OCI-LY3 (cell line): ENCODE measurements at regions not wholly inside any gene's neighbourhood (a gene's known extent, or its start where the extent isn't known, plus 50 kb on each side); places are given as distances from the start of the nearest gene placed in this dataset.
A peak's percentile ranks its signal among the peaks of the same experiment; 100 is the strongest.

Experiments used
- H2AFZ ChIP-seq: fragments of 200-600, 300-600 bp; shearing (Covaris generic); 2 replicates; pipeline ENCODE4 v1.6.0; 2014; ENCODE audit warnings: antibody characterized with exemption, low read depth, low read length
- H3K27ac ChIP-seq: fragments of 200-600, 300-600 bp; sonication (generic); 2 replicates; pipeline ENCODE4 v1.5.1; 2014; ENCODE audit warnings: mild to moderate bottlenecking, low read length, moderate library complexity, mixed read lengths
- H3K27me3 ChIP-seq: fragments of 200-600, 300-600 bp; sonication (generic); 2 replicates; pipeline ENCODE4 v1.6.1; 2014; ENCODE audit warnings: low read depth, low read length, mixed read lengths
- H3K36me3 ChIP-seq: fragments of 200-600, 300-600 bp; sonication (generic); replicated peaks from 2 replicates; pipeline ENCODE3; 2014; ENCODE audit warnings: low read depth, low read length, mixed read lengths
- H3K4me1 ChIP-seq: fragments of 300-600, 200-600 bp; sonication (generic); 2 replicates; pipeline ENCODE4 v1.6.1; 2014; ENCODE audit warnings: low read length, mixed read lengths
- H3K4me2 ChIP-seq: fragments of 200-600, 300-600 bp; sonication (generic); 2 replicates; pipeline ENCODE4 v1.6.1; 2014; ENCODE audit warnings: low read length, mixed read lengths
- H3K4me3 ChIP-seq: fragments of 300-600, 200-600 bp; sonication (generic); 2 replicates; pipeline ENCODE4 v1.5.1; 2014; ENCODE audit warnings: antibody characterized with exemption, mild to moderate bottlenecking, low read length, moderate library complexity
- H3K79me2 ChIP-seq: fragments of 300-600, 200-600 bp; shearing (Covaris generic); 2 replicates; pipeline ENCODE4 v1.6.1; 2014; ENCODE audit warnings: mild to moderate bottlenecking, low read length, mixed read lengths
- H3K9ac ChIP-seq: fragments of 300-600, 200-600 bp; shearing (Covaris generic); 2 replicates; pipeline ENCODE4 v1.6.0; 2014; ENCODE audit warnings: mild to moderate bottlenecking, low read length, moderate library complexity
- H3K9me3 ChIP-seq: fragments of 200-600, 300-600 bp; shearing (Covaris generic); 2 replicates; pipeline ENCODE4 v1.6.1; 2014; ENCODE audit warnings: low read length, mixed read lengths; ENCODE audit not compliant: insufficient read depth
- H4K20me1 ChIP-seq: fragments of 200-600, 300-600 bp; sonication (generic); 2 replicates; pipeline ENCODE4 v1.6.1; 2016; ENCODE audit warnings: low read length, mixed read lengths; ENCODE audit not compliant: insufficient read depth
- EZH2phosphoT487 ChIP-seq: fragments of 200-600 bp; shearing (Covaris generic); IDR thresholded peaks from 2 replicates; pipeline ENCODE4 v1.6.1; 2018; ENCODE audit warnings: antibody characterized with exemption, mixed run types, low read depth
- TF ChIP-seq, protein P1 (sequence below): fragments of 200-600, 300-600 bp; sonication (generic); IDR thresholded peaks from 2 replicates; pipeline ENCODE4 v1.5.1; 2014; ENCODE audit warnings: antibody characterized with exemption, low read length, low read depth

- TF ChIP-seq EZH2phosphoT487: no peak
- TF ChIP-seq, protein P1, sequence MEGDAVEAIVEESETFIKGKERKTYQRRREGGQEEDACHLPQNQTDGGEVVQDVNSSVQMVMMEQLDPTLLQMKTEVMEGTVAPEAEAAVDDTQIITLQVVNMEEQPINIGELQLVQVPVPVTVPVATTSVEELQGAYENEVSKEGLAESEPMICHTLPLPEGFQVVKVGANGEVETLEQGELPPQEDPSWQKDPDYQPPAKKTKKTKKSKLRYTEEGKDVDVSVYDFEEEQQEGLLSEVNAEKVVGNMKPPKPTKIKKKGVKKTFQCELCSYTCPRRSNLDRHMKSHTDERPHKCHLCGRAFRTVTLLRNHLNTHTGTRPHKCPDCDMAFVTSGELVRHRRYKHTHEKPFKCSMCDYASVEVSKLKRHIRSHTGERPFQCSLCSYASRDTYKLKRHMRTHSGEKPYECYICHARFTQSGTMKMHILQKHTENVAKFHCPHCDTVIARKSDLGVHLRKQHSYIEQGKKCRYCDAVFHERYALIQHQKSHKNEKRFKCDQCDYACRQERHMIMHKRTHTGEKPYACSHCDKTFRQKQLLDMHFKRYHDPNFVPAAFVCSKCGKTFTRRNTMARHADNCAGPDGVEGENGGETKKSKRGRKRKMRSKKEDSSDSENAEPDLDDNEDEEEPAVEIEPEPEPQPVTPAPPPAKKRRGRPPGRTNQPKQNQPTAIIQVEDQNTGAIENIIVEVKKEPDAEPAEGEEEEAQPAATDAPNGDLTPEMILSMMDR: no peak
- Histone ChIP-seq H3K36me3 (no peaks in the 10 kb centered on the region), H3K9me3 (0 out of 2 replicates have a peak, but pooled peaks cover 3% of the 10 kb centered on the region), H4K20me1 (no peaks in the 10 kb centered on the region), H3K27me3 (no peaks in the 10 kb centered on the region), H3K79me2 (no peaks in the 10 kb centered on the region), H3K4me2 (peak overlapping the region; percentile 40), H3K4me3 (no peak overlapping the region), H3K9ac (no peak overlapping the region), H3K27ac (peak overlapping the region; percentile 31), H3K4me1 (peaks cover 33% of the 10 kb centered on the region), H2AFZ (no peak overlapping the region)
These were observed 223.5 kb downstream of the ABHD5 start for GRCh38 chr3:43914269-43914668.

- Histone ChIP-seq H4K20me1 (no peaks in the 10 kb centered on the region), H3K9me3 (0 out of 2 replicates have a peak, but pooled peaks cover 3% of the 10 kb centered on the region), H2AFZ (no peak overlapping the region), H3K9ac (no peak overlapping the region), H3K27me3 (0 out of 2 replicates have a peak, but pooled peaks cover 2% of the 10 kb centered on the region), H3K4me2 (no peak overlapping the region), H3K36me3 (no peaks in the 10 kb centered on the region), H3K4me3 (no peak overlapping the region), H3K79me2 (no peaks in the 10 kb centered on the region), H3K4me1 (peaks cover 34% of the 10 kb centered on the region), H3K27ac (no peak overlapping the region)
- no peak for TF ChIP-seq EZH2phosphoT487
- TF ChIP-seq, protein P1: no peak
These were observed 224.8 kb downstream of the ABHD5 start for GRCh38 chr3:43915546-43915945.

- no peak overlapping the region for H3K27ac ChIP-seq
- H3K4me1 ChIP-seq: peaks cover 28% of the 10 kb centered on the region
- no peaks in the 10 kb centered on the region for H3K79me2 ChIP-seq
- H3K36me3 ChIP-seq: no peaks in the 10 kb centered on the region
- no peak overlapping the region for H3K4me2 ChIP-seq
- no peaks in the 10 kb centered on the region for H4K20me1 ChIP-seq
- 0 out of 2 replicates have a peak, but pooled peaks cover 3% of the 10 kb centered on the region for H3K9me3 ChIP-seq
- no peak overlapping the region for H2AFZ ChIP-seq
- no peak for TF ChIP-seq EZH2phosphoT487
- TF ChIP-seq, protein P1: no peak
- 0 out of 2 replicates have a peak, but pooled peaks cover 2% of the 10 kb centered on the region for H3K27me3 ChIP-seq
- H3K9ac ChIP-seq: no peak overlapping the region
- H3K4me3 ChIP-seq: no peak overlapping the region
These were observed 226.6 kb downstream of the ABHD5 start for GRCh38 chr3:43917361-43917760.

- H3K9ac ChIP-seq: no peak overlapping the region; the same call in 1 of the 2 replicates
- no peak overlapping the region for H3K27ac ChIP-seq
- H3K4me1 ChIP-seq: peaks cover 25% of the 10 kb centered on the region
- no peak overlapping the region for H3K4me2 ChIP-seq
- H3K36me3 ChIP-seq: no peaks in the 10 kb centered on the region
- H3K9me3 ChIP-seq: 0 out of 2 replicates have a peak, but pooled peaks cover 3% of the 10 kb centered on the region
- H3K27me3 ChIP-seq: 0 out of 2 replicates have a peak, but pooled peaks cover 2% of the 10 kb centered on the region
- no peak overlapping the region for H2AFZ ChIP-seq
- no peak overlapping the region for H3K4me3 ChIP-seq
- H4K20me1 ChIP-seq: no peaks in the 10 kb centered on the region
- no peak for TF ChIP-seq EZH2phosphoT487
- TF ChIP-seq, protein P1: no peak
- H3K79me2 ChIP-seq: no peaks in the 10 kb centered on the region
These were observed 228.3 kb downstream of the ABHD5 start for GRCh38 chr3:43919029-43919428.
